ENCODE measurements at regions not wholly inside any gene's neighbourhood (a gene's known extent, or its start where the extent isn't known, plus 50 kb on each side); places are given as distances from the start of the nearest gene placed in this dataset.

- no peak for DNase-seq (ENCODE audit: low read depth)
Observed at GRCh38 chr12:111196532-111196931, 172.4 kb downstream of the PHETA1 start.

DNA sequence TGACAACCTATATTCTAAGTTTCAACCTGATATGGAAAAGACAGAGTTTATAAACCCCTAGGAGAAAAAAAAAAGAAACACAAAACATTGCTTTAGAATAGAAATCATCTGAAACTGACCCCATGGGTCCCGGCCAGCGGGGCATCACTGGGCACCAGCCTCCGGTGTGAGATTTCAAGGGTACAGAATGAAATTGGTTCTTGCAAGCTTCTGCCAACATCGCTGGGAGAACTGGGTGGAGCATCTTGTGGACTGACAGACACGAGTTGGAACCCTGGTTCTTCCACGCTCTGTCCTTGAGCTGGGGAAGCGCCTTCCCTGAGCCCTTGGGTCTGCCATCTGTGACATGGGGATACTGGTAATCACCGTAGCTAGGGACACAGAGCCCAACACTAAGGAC, 173.6 kb downstream of the PHETA1 start:
- DNase-seq (ENCODE audit: low read depth), result no peak

DNA sequence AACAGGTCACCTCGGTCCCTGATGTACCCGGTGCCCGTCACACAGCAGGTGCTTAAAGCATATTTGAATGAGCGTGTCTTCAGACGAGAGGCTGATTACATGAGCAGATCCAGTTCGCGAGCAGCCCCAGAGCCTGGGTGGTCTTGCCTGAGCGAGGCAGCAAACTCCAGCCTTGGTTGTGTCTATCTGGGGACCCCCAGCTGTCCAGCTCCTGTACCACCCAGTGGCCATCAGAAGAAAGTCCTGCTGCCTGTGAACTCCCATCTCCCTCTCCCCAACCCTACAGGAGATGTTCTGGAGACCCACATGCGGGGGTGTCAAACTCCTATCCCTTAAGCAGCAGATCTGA, 174.2 kb downstream of the PHETA1 start:
- DNase-seq (ENCODE audit: low read depth), result no peak

DNA sequence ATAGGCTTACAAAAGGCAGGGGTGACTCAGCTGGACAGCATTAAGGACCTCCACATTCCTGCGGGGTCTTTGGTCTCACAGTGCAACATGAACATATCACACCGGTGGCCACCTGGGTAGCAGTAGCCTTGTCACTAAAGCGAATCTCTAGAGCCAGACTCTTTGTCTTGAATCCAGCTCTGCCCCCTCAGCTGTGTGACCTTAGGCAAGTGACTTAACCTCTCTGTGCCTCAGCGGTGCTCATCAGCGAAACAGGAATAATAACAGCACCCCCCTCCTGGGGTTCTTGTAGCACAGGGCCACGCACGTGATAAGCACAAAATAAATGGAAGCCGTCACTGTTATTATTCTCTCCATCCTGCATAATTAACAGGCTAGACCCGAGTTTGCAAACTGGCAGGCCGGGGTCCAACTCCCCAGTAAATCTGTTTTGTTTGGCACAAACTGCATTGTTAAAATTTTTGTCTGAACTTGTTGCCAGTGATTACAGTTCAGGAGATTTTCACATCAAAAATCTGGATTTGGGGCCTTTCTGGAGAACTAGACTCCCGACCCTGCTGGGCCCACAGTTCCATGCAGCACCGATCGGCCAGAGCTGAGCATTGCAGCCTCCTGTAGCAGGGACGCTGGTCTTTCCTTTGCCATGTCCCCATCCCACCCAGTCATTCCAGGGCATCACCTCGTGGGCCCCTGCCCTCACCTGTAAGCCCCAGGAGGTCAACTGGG, 174.8 kb downstream of the PHETA1 start:
- no peak for DNase-seq (ENCODE audit: low read depth)

GRCh38 chr12:111193496-111193895, 175.4 kb downstream of the PHETA1 start:
- no peak for DNase-seq (ENCODE audit: low read depth)

- DNase-seq (ENCODE audit: low read depth), result no peak
Observed at GRCh38 chr12:111193067-111193466, 175.8 kb downstream of the PHETA1 start.

GRCh38 chr12:111192647-111193046, 176.2 kb downstream of the PHETA1 start:
- DNase-seq (ENCODE audit: low read depth), result no peak

GRCh38 chr12:111190741-111191526, 178.0 kb downstream of the PHETA1 start:
- no peak for DNase-seq (ENCODE audit: low read depth)

- no peak for DNase-seq (ENCODE audit: low read depth)
Observed at GRCh38 chr12:111189792-111190191, 179.1 kb downstream of the PHETA1 start.

DNA sequence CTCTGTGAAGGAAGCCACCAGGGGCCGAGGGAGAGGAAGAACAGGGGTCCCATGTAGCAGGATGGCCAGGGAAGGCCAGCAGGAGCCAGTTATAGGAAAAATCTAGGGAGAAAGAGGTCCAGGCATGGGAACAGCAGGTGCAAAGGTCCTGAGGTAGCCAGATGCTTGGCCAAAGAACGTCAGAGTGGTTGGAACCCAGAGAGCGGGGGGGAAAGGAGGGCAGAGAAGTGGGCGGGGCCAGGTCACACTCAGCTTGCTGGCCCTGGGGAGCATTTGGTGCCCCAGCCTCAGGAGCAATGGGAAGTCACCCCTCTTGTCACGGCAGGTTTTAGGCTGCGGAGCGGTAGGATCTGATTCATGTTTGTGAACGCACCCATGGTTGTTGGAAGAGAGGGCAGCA, 180.5 kb downstream of the PHETA1 start:
- DNase-seq (ENCODE audit: low read depth), result no peak

DNA sequence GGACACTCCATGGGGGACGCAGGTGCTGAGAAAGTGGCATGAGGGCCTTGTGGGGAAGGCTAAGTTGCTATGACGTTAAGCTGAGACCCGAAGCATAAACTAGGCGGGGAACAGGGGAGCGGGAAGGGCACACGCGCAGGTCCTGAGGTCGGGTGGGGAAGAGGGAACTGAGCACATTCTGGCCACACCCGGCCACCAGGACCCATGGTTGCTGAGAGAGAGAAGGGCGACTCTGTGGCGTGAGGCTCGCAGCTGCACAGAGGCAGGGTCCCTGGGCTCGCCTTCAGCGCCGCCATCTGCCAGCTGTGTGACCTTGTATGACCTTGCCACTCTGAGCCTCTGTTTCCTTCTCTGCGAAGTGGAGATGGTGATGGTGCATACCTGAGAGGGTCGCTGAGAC, 182.5 kb downstream of the PHETA1 start:
- DNase-seq (ENCODE audit: low read depth), result no peak

DNA sequence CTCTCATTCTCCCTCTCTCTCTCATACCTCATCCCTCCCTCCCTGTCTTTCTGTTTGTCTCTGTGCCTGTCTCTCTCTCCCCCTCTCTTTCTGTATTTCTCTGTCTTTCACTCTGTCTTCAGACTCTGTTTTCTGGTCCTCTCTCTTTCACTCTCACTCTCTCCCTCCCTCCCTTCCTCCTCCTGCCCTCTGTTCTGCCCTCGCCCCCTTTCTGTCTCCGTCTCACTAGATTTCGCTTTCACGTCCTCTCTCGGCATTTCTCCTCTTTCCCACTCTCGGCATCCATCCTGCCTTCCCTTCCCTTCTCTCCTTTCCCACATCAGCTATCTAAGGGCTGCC, 183.0 kb downstream of the PHETA1 start:
- DNase-seq (ENCODE audit: low read depth), result no peak

- DNase-seq (ENCODE audit: low read depth), result no peak
Observed at GRCh38 chr12:111185206-111185888, 183.5 kb downstream of the PHETA1 start.

GRCh38 chr12:111184161-111184560, 184.7 kb downstream of the PHETA1 start:
- DNase-seq (ENCODE audit: low read depth), result no peak

GRCh38 chr12:111183094-111183493, 185.8 kb downstream of the PHETA1 start:
- DNase-seq (ENCODE audit: low read depth), result no peak

DNA sequence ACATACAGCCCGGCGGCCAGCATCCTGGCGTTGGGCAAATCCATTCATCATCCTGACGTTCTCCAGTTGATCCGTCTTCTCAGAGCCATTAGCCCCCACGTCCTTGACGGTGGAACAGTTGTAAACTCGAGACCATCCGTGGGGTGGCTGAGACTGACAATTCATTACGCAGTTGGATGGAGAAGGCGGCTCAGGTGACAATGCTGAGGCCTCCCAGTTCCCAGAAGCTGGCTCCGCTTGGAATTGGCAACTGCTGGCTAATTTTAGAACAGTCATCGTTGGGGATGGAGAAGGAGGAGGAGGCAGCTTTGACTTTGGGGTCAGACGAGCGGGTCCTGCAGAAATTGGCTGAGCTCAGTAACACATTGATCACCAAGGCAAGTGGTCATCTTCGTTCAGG, 186.5 kb downstream of the PHETA1 start:
- DNase-seq (ENCODE audit: low read depth), result no peak

GRCh38 chr12:111181143-111181726, 187.7 kb downstream of the PHETA1 start:
- DNase-seq (ENCODE audit: low read depth), result no peak

DNA sequence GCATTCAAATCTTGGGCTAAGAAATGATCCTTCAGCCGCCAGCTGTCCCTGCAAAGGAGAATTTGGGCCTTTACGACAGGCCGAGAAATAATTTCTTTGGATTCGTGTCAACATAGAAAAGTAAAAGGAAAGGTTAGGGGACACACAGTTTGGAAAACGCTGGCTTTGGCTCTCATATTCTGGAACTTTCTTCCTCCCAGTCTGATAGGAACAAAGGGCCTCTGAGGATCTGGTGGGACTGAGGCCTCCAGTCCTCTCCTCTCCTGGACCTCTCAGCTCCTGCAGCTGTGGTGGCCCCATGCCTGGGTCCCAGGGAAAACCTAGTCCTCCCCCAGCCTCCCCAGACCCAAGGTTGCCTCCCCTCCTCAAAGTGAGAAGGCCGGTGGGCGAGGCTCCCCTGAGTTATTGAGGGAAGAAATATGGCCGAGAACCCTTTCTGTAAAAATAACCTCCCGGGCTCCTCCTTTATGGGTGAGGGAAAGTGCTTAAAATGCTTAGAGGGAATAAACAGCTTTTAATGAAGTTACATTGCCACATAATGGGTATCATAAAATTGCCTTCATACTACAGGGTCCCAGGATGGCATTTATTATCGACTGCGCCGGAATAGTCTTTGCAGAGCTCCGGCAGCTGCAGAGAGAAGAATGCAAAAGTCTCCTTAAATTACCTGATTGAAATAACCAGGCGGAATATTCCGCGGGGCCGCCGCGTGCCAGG, 188.3 kb downstream of the PHETA1 start:
- DNase-seq (ENCODE audit: low read depth), result no peak

DNA sequence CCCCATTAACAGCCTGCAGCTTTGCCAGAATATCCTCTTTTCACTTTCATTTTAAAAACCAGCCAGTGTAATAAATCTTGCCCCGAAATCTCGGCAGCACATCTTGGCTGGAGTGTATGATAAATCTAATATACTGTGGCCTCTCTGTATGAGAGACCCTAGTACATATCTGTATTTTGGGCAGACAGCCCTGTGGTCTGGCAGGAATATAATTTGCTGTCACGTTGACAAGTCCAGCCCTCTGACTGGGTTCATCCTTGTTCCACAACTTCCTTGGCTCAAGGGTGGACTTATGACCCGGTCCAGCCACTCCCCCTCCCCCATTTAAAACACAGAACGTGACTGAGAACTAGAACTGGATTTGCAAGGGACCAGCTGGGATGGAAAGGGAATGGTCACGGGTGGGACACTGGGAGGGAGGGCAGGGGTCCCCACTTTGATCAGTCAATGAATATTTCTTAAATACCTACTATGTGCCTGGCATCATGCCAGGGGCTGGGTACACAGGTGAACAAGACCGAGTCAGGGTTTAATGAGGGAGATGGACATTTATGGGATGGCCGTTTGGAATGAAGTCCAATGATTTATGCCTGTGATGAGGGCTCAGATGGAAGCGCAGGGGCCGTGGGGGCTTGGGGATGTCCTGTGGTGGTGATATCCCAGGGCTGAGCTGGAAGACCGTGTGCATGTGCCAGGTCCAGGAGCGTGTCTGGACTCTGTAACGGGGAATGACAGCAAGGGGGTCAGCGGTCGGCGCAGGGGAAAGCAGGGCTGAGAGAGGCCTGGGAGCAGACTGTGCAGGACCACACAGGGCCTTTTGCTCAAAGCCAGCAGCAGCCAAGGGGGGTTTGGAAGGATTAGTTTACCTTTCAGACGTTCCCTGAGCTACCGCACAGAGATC, 190.5 kb downstream of the PHETA1 start:
- DNase-seq (ENCODE audit: low read depth), result no peak

DNA sequence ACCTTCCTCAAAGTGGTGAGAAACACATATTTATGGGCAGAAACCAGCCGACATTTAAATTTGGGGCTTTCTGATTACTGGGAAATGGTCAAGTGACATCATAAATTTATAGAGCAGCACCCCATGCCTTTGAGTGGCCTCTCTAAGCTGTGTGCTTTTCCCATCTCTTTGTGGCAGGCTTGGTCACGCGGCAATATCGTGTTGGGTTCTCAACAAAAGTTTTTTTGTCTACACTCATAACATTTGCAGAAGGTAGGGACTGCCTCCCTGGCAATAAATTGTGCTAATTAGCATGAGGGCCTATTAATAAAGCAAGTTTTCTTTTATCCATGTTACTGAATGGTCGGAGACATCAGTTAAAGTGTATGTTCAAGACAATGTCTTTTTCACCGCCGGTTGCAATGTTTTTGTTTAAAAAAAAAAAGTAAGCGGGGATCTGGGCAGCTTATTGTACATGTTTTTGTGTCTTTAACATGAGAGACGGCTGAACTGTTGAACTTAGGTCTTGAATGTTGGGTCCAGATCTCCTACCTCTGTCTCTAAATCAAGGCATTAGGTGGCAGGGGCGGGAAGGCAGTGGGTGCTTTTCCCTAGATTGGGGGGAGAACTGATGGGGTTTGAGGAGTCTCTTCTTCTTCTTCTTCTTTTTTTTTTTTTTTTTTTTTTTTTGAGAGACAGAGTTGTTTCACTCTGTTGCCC, 193.3 kb downstream of the PHETA1 start:
- DNase-seq (ENCODE audit: low read depth), result no peak

GRCh38 chr12:111174961-111175345, 193.9 kb downstream of the PHETA1 start:
- DNase-seq (ENCODE audit: low read depth), result no peak
